ENCODE measurements at regions not wholly inside any gene's neighbourhood (a gene's known extent, or its start where the extent isn't known, plus 50 kb on each side); places are given as distances from the start of the nearest gene placed in this dataset.

- DNase-seq (ENCODE audit: low read depth, low spot score) = no peak
- in situ Hi-C loops (cut with HindIII; ENCODE audit: low sequenced_read_pairs) = no loop called here
- no peak for TF ChIP-seq CTCF (IDR thresholded peaks at IDR 0.05; ENCODE audit: low read depth, low read length)
- H3K4me3 ChIP-seq (ENCODE audit: low read depth, low read length) = no peak overlapping the region
These were observed 630.3 kb upstream of the NRXN1 start for GRCh38 chr2:51662187-51662586.

- no peak for DNase-seq (ENCODE audit: low read depth, low spot score)
- in situ Hi-C loops (cut with HindIII; ENCODE audit: low sequenced_read_pairs) = no loop called here
- no peak overlapping the region for H3K4me3 ChIP-seq (ENCODE audit: low read depth, low read length)
- no peak for TF ChIP-seq CTCF (IDR thresholded peaks at IDR 0.05; ENCODE audit: low read depth, low read length)
These were observed 625.9 kb upstream of the NRXN1 start for GRCh38 chr2:51657849-51658248.

GRCh38 chr2:51650769-51651168 lies 618.8 kb upstream of the NRXN1 start:
- DNase-seq (ENCODE audit: low read depth, low spot score) = no peak
- no peak overlapping the region for H3K4me3 ChIP-seq (ENCODE audit: low read depth, low read length)
- in situ Hi-C loops (cut with HindIII; ENCODE audit: low sequenced_read_pairs) = no loop called here
- no peak for TF ChIP-seq CTCF (IDR thresholded peaks at IDR 0.05; ENCODE audit: low read depth, low read length)

- no peak for TF ChIP-seq CTCF (IDR thresholded peaks at IDR 0.05; ENCODE audit: low read depth, low read length)
- in situ Hi-C loops (cut with HindIII; ENCODE audit: low sequenced_read_pairs) = no loop called here
- H3K4me3 ChIP-seq (ENCODE audit: low read depth, low read length) = no peak overlapping the region
- DNase-seq (ENCODE audit: low read depth, low spot score) = no peak
These were observed 617.4 kb upstream of the NRXN1 start for GRCh38 chr2:51649366-51649765.

- no peak for TF ChIP-seq CTCF (IDR thresholded peaks at IDR 0.05; ENCODE audit: low read depth, low read length)
- DNase-seq (ENCODE audit: low read depth, low spot score) = no peak
- in situ Hi-C loops (cut with HindIII; ENCODE audit: low sequenced_read_pairs) = no loop called here
- no peak overlapping the region for H3K4me3 ChIP-seq (ENCODE audit: low read depth, low read length)
These were observed 606.9 kb upstream of the NRXN1 start for GRCh38 chr2:51638811-51639210.

GRCh38 chr2:51633073-51633472 lies 601.1 kb upstream of the NRXN1 start:
- TF ChIP-seq CTCF (IDR thresholded peaks at IDR 0.05; ENCODE audit: low read depth, low read length) = no peak
- DNase-seq (ENCODE audit: low read depth, low spot score) = no peak
- in situ Hi-C loops (cut with HindIII; ENCODE audit: low sequenced_read_pairs) = no loop called here
- no peak overlapping the region for H3K4me3 ChIP-seq (ENCODE audit: low read depth, low read length)

- no peak for TF ChIP-seq CTCF (IDR thresholded peaks at IDR 0.05; ENCODE audit: low read depth, low read length)
- no peak overlapping the region for H3K4me3 ChIP-seq (ENCODE audit: low read depth, low read length)
- in situ Hi-C loops (cut with HindIII; ENCODE audit: low sequenced_read_pairs) = no loop called here
- no peak for DNase-seq (ENCODE audit: low read depth, low spot score)
These were observed 597.5 kb upstream of the NRXN1 start for GRCh38 chr2:51629406-51629805.
